HG02885 (cell line): ENCODE measurements at regions not wholly inside any gene's neighbourhood (a gene's known extent, or its start where the extent isn't known, plus 50 kb on each side); places are given as distances from the start of the nearest gene placed in this dataset.
A peak's percentile ranks its signal among the peaks of the same experiment; 100 is the strongest.
"Not testable (repeated sequence)": the region's sequence is repeated elsewhere in the genome, so short reads cannot be mapped to it uniquely, and the experiment has no call there.

Source experiments
- ATAC-seq: cut with Tn5 transposase; IDR thresholded peaks from one replicate; pipeline ENCODE4 v1.9.1; 2021; ENCODE audit warnings: mild to moderate bottlenecking; ENCODE audit not compliant: unreplicated experiment, poor library complexity

GRCh38 chr17:445839-446238, 93.2 kb upstream of the RPH3AL start, which contains the start of gene RFLNB:
Gene RFLNB, minus strand, starts transcription at chr17:445939.
- ATAC-seq, result not testable (repeated sequence)

- no peak for ATAC-seq
Measured at GRCh38 chr17:444879-445454, 92.4 kb upstream of the RPH3AL start.

- no peak for ATAC-seq
Measured at GRCh38 chr17:443109-443508, 90.5 kb upstream of the RPH3AL start.

GRCh38 chr17:441155-441950, 88.7 kb upstream of the RPH3AL start:
- ATAC-seq, result no peak

GRCh38 chr17:438191-438590, 85.6 kb upstream of the RPH3AL start:
- no peak for ATAC-seq

- ATAC-seq, result no peak
Measured at GRCh38 chr17:437545-437944, 84.9 kb upstream of the RPH3AL start.

GRCh38 chr17:436571-436970, 84.0 kb upstream of the RPH3AL start:
- ATAC-seq, result no peak

- ATAC-seq, result not testable (repeated sequence)
Measured at GRCh38 chr17:432471-432870, 79.9 kb upstream of the RPH3AL start.

- no peak for ATAC-seq
Measured at GRCh38 chr17:431494-431893, 78.9 kb upstream of the RPH3AL start.

GRCh38 chr17:429589-429988, 77.0 kb upstream of the RPH3AL start:
- ATAC-seq, result no peak

- no peak for ATAC-seq
Measured at GRCh38 chr17:428414-428813, 75.8 kb upstream of the RPH3AL start.

GRCh38 chr17:427891-428290, 75.3 kb upstream of the RPH3AL start:
- no peak for ATAC-seq

- ATAC-seq, result no peak
Measured at GRCh38 chr17:427327-427726, 74.7 kb upstream of the RPH3AL start.

- ATAC-seq, result no peak
Measured at GRCh38 chr17:422196-422930, 69.8 kb upstream of the RPH3AL start.

- no peak for ATAC-seq
Measured at GRCh38 chr17:420479-421175, 68.0 kb upstream of the RPH3AL start.

GRCh38 chr17:419073-419735, 66.6 kb upstream of the RPH3AL start:
- ATAC-seq, result no peak

- no peak for ATAC-seq
Measured at GRCh38 chr17:418421-418751, 65.8 kb upstream of the RPH3AL start.

- ATAC-seq, result no peak
Measured at GRCh38 chr17:417691-418420, 65.2 kb upstream of the RPH3AL start.

- peak; percentile 66 for ATAC-seq
Measured at GRCh38 chr17:416293-417206, 63.9 kb upstream of the RPH3AL start.
